ENCODE measurements at regions not wholly inside any gene's neighbourhood (a gene's known extent, or its start where the extent isn't known, plus 50 kb on each side); places are given as distances from the start of the nearest gene placed in this dataset.

GRCh38 chr6:41428996-41429421 lies 93.6 kb downstream of the NCR2 start:
- no peak for ATAC-seq
- no peak for DNase-seq (ENCODE audit: low spot score)

- DNase-seq (ENCODE audit: low spot score) (no peak), ATAC-seq (no peak)
These were observed 94.4 kb downstream of the NCR2 start for GRCh38 chr6:41429506-41430504.

- no peak for ATAC-seq
- DNase-seq (ENCODE audit: low spot score), result no peak
These were observed 95.5 kb downstream of the NCR2 start for GRCh38 chr6:41430875-41431274.

GRCh38 chr6:41432280-41432679 lies 96.9 kb downstream of the NCR2 start:
- no peak for ATAC-seq
- no peak for DNase-seq (ENCODE audit: low spot score)

GRCh38 chr6:41434803-41435481 lies 99.5 kb downstream of the NCR2 start:
- DNase-seq (ENCODE audit: low spot score) (no peak), ATAC-seq (no peak)

GRCh38 chr6:41437604-41438003 lies 102.2 kb downstream of the NCR2 start:
- ATAC-seq (peak; percentile 53), DNase-seq (ENCODE audit: low spot score) (no peak)

- no peak for DNase-seq (ENCODE audit: low spot score)
- no peak for ATAC-seq
These were observed 103.3 kb downstream of the NCR2 start for GRCh38 chr6:41438746-41439145.

GRCh38 chr6:41439524-41440418 lies 104.4 kb downstream of the NCR2 start:
- no peak for ATAC-seq
- DNase-seq (ENCODE audit: low spot score), result no peak

- DNase-seq (ENCODE audit: low spot score), result no peak
- no peak for ATAC-seq
These were observed 105.2 kb upstream of the FOXP4 start for GRCh38 chr6:41440958-41441357.

- ATAC-seq (no peak), DNase-seq (ENCODE audit: low spot score) (no peak)
These were observed 104.4 kb upstream of the FOXP4 start for GRCh38 chr6:41441598-41442351.

GRCh38 chr6:41442352-41442672 lies 103.9 kb upstream of the FOXP4 start:
- no peak for ATAC-seq
- no peak for DNase-seq (ENCODE audit: low spot score)

GRCh38 chr6:41442800-41443501 lies 103.2 kb upstream of the FOXP4 start:
- DNase-seq (ENCODE audit: low spot score) (no peak), ATAC-seq (no peak)

- no peak for ATAC-seq
- DNase-seq (ENCODE audit: low spot score), result no peak
These were observed 102.3 kb upstream of the FOXP4 start for GRCh38 chr6:41443616-41444525.

- ATAC-seq (no peak), DNase-seq (ENCODE audit: low spot score) (no peak)
These were observed 100.9 kb upstream of the FOXP4 start for GRCh38 chr6:41445261-41445660.

GRCh38 chr6:41446132-41446531 lies 100.0 kb upstream of the FOXP4 start:
- ATAC-seq, result no peak

GRCh38 chr6:41446907-41447545 lies 99.2 kb upstream of the FOXP4 start:
- DNase-seq (ENCODE audit: low spot score), result no peak
- ATAC-seq, result no peak

More at GRCh38 chr6:41446132-41446531, 100.0 kb upstream of the FOXP4 start:
- no peak for DNase-seq (ENCODE audit: low spot score)

- ATAC-seq, result no peak
- no peak for DNase-seq (ENCODE audit: low spot score)
These were observed 97.9 kb upstream of the FOXP4 start for GRCh38 chr6:41448256-41448655.

Data from left lobe of liver (tissue), 2 donors.